Neural crest cell (in vitro differentiated cells): ENCODE measurements at regions not wholly inside any gene's neighbourhood (a gene's known extent, or its start where the extent isn't known, plus 50 kb on each side); places are given as distances from the start of the nearest gene placed in this dataset.
A peak's percentile ranks its signal among the peaks of the same experiment; 100 is the strongest.

Experiments
- DNase-seq: peaks from one replicate; pipeline ENCODE4 v3.0.0; 2021; ENCODE audit warnings: low read depth, mixed read lengths, low spot score
- H3K27ac Mint-ChIP-seq: one replicate; pipeline ENCODE4 v1.8.0; 2021; ENCODE audit warnings: mild to moderate bottlenecking, mixed read lengths; ENCODE audit not compliant: unreplicated experiment
- H3K27me3 Mint-ChIP-seq: 2 replicates; pipeline ENCODE4 v1.8.0; 2021; ENCODE audit warnings: low read depth, mild to moderate bottlenecking, mixed read lengths
- H3K36me3 Mint-ChIP-seq: 2 replicates; pipeline ENCODE4 v1.8.0; 2021; ENCODE audit warnings: low read depth, mild to moderate bottlenecking, mixed read lengths
- H3K4me1 Mint-ChIP-seq: 2 replicates; pipeline ENCODE4 v1.8.0; 2021; ENCODE audit warnings: mixed read lengths
- H3K4me3 Mint-ChIP-seq: one replicate; pipeline ENCODE4 v1.8.0; 2021; ENCODE audit warnings: mild to moderate bottlenecking, mixed read lengths
- H3K9me3 Mint-ChIP-seq: 2 replicates; pipeline ENCODE4 v1.8.0; 2021; ENCODE audit warnings: mixed read lengths
- TF ChIP-seq, protein P1 (sequence below): fragments of 200-600 bp; sonication (generic); conservative IDR thresholded peaks from 2 replicates; pipeline ENCODE4 v1.5.0; 2021; ENCODE audit warnings: antibody characterized with exemption, mild to moderate bottlenecking

DNA sequence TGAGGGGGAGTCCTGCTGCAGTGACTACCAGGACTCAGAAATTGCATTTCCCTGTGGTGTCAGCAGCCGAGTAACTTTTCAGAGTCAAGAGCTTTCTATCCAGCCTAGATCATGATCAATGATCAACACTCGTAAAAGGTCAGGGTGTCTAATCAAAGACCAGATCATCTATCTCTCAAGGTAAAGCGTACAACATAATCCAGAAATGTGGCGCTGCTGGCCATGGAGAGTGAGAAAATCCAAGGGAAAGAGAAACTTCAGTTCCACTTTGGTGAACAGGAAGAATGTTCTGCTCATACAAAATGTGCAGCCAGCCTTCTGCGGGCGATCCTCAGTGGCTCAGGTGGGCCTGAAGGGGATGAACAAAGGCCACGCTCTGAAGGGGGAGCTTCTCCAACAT is 1005.8 kb upstream of the NR2F2 start:
- Mint-ChIP-seq H3K4me3 (peak overlapping the region; percentile 13), H3K27me3 (peaks cover 6% of the 10 kb centered on the region), H3K36me3 (peaks cover 3% of the 10 kb centered on the region), H3K27ac (no peak overlapping the region), H3K9me3 (peaks cover 3% of the 10 kb centered on the region), H3K4me1 (peaks cover 36% of the 10 kb centered on the region)
- TF ChIP-seq, protein P1, sequence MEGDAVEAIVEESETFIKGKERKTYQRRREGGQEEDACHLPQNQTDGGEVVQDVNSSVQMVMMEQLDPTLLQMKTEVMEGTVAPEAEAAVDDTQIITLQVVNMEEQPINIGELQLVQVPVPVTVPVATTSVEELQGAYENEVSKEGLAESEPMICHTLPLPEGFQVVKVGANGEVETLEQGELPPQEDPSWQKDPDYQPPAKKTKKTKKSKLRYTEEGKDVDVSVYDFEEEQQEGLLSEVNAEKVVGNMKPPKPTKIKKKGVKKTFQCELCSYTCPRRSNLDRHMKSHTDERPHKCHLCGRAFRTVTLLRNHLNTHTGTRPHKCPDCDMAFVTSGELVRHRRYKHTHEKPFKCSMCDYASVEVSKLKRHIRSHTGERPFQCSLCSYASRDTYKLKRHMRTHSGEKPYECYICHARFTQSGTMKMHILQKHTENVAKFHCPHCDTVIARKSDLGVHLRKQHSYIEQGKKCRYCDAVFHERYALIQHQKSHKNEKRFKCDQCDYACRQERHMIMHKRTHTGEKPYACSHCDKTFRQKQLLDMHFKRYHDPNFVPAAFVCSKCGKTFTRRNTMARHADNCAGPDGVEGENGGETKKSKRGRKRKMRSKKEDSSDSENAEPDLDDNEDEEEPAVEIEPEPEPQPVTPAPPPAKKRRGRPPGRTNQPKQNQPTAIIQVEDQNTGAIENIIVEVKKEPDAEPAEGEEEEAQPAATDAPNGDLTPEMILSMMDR = no peak
- no peak for DNase-seq

GRCh38 chr15:95325763-95326404 is 1004.6 kb upstream of the NR2F2 start:
- H3K4me1 Mint-ChIP-seq = peaks cover 36% of the 10 kb centered on the region
- DNase-seq = no peak
- H3K4me3 Mint-ChIP-seq = peak overlapping the region; percentile 84
- peaks cover 6% of the 10 kb centered on the region for H3K27me3 Mint-ChIP-seq
- H3K9me3 Mint-ChIP-seq = no peaks in the 10 kb centered on the region
- H3K36me3 Mint-ChIP-seq = peaks cover 3% of the 10 kb centered on the region
- no peak overlapping the region for H3K27ac Mint-ChIP-seq
- TF ChIP-seq, protein P1 = no peak

DNA sequence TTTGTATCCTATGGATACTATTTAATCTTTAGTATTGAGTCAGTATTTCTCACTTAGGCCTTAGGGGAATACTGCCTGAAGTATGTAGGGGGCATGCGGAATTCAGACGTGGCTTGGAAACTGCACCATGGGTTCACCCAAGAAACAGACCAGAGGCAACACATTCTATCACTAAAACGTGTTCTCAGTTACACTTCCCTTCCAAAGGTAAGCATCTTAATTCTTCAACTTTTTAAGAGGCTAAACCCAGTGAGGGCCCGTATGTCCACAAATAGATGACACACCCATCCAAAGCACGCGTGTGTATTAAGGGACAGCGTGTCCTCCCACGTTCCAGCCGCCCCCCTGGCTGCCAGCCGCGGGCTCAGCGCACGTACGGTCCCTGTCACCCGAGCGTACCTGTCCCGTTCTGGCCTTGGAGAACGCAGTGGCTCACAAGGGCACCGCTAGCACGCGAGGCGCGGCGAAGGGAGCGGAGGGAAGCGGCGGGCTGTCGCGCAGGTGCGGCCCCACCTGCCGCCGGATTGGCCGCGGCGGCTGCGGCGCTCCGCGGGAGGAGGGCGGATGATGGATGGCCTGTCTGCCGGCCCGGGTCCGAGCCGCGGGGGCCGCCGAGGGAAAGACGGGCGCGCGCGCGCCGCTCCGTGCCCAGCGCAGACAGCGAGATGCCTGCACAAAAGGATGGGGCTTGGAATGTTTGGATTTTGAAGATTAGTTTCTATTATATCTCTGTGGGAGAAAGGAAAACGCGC is 1003.9 kb upstream of the NR2F2 start:
- Mint-ChIP-seq H3K4me1 (peaks cover 36% of the 10 kb centered on the region), H3K4me3 (peak overlapping the region; percentile 87), H3K27me3 (peaks cover 6% of the 10 kb centered on the region), H3K9me3 (no peaks in the 10 kb centered on the region), H3K36me3 (no peaks in the 10 kb centered on the region), H3K27ac (no peak overlapping the region)
- TF ChIP-seq, protein P1 = no peak
- peak; percentile 19 for DNase-seq

- peak overlapping the region; percentile 87 for H3K4me3 Mint-ChIP-seq
- peaks cover 6% of the 10 kb centered on the region for H3K27me3 Mint-ChIP-seq
- H3K36me3 Mint-ChIP-seq = no peaks in the 10 kb centered on the region
- TF ChIP-seq, protein P1 = no peak
- H3K4me1 Mint-ChIP-seq = peaks cover 36% of the 10 kb centered on the region
- DNase-seq = no peak
- no peaks in the 10 kb centered on the region for H3K9me3 Mint-ChIP-seq
- no peak overlapping the region for H3K27ac Mint-ChIP-seq
Measured at GRCh38 chr15:95327183-95327525, 1003.3 kb upstream of the NR2F2 start.

DNA sequence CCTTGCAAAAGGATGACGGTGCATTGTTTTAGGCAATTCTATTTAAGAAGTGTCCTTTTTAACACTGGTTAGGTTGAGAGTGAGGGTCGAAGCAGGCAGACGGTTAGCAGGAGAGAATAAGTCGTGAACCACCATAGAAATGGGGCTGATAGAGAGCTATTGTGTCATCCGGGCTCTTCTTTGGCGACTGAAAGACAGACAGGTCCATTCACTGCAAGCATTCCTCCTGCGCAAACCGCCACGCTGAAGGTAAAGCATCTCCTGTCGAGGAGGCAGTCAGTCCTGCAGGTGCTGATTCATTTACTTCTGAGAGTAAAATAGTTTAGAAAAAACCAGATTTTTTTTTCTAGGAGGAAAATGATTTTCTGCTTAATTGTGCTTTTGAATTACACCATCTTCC is 1002.8 kb upstream of the NR2F2 start:
- H3K4me3 Mint-ChIP-seq = peak overlapping the region; percentile 69

More for the DNA sequence above, 1002.8 kb upstream of the NR2F2 start:
- Mint-ChIP-seq H3K9me3 (no peaks in the 10 kb centered on the region), H3K27ac (no peak overlapping the region), H3K4me1 (peaks cover 36% of the 10 kb centered on the region), H3K36me3 (no peaks in the 10 kb centered on the region), H3K27me3 (peaks cover 6% of the 10 kb centered on the region)
- peak; percentile 7 for DNase-seq
- TF ChIP-seq, protein P1 = no peak
